Myocyte (in vitro differentiated cells): ENCODE measurements at regions not wholly inside any gene's neighbourhood (a gene's known extent, or its start where the extent isn't known, plus 50 kb on each side); places are given as distances from the start of the nearest gene placed in this dataset.
"Not testable (repeated sequence)": the region's sequence is repeated elsewhere in the genome, so short reads cannot be mapped to it uniquely, and the experiment has no call there.

Experiments
- DNase-seq: peaks from one replicate; pipeline ENCODE4 v3.0.0-alpha.2; 2012; ENCODE audit warnings: low read depth

GRCh38 chr12:94817695-94818075 lies 167.3 kb upstream of the TMCC3 start:
- no peak for DNase-seq

- DNase-seq, result not testable (repeated sequence)
Observed at GRCh38 chr12:94817201-94817600, 166.8 kb upstream of the TMCC3 start.

- not testable (repeated sequence) for DNase-seq
Observed at GRCh38 chr12:94816746-94817145, 166.4 kb upstream of the TMCC3 start.

GRCh38 chr12:94815958-94816357 lies 165.6 kb upstream of the TMCC3 start:
- DNase-seq, result no peak

- no peak for DNase-seq
Observed at GRCh38 chr12:94815450-94815849, 165.1 kb upstream of the TMCC3 start.

GRCh38 chr12:94813314-94813713 lies 163.0 kb upstream of the TMCC3 start:
- no peak for DNase-seq

GRCh38 chr12:94812345-94812744 lies 162.0 kb upstream of the TMCC3 start:
- DNase-seq, result no peak

- no peak for DNase-seq
Observed at GRCh38 chr12:94811611-94812010, 161.3 kb upstream of the TMCC3 start.

- no peak for DNase-seq
Observed at GRCh38 chr12:94807951-94808350, 157.6 kb upstream of the TMCC3 start.

- no peak for DNase-seq
Observed at GRCh38 chr12:94806617-94807016, 156.3 kb upstream of the TMCC3 start.

GRCh38 chr12:94805749-94806529 lies 155.6 kb upstream of the TMCC3 start:
- no peak for DNase-seq

- no peak for DNase-seq
Observed at GRCh38 chr12:94803939-94804338, 153.6 kb upstream of the TMCC3 start.

- DNase-seq, result no peak
Observed at GRCh38 chr12:94802796-94803195, 152.4 kb upstream of the TMCC3 start.

- DNase-seq, result no peak
Observed at GRCh38 chr12:94801745-94802144, 151.4 kb upstream of the TMCC3 start.

- DNase-seq, result no peak
Observed at GRCh38 chr12:94799136-94799535, 148.8 kb upstream of the TMCC3 start.

- DNase-seq, result peak; percentile 62
Observed at GRCh38 chr12:94798113-94798512, 147.8 kb upstream of the TMCC3 start.

GRCh38 chr12:94795520-94795919 lies 145.2 kb upstream of the TMCC3 start:
- peak; percentile 86 for DNase-seq

GRCh38 chr12:94795044-94795443 lies 144.7 kb upstream of the TMCC3 start:
- no peak for DNase-seq

GRCh38 chr12:94793191-94793595 lies 142.8 kb upstream of the TMCC3 start:
- DNase-seq, result no peak

- peak; percentile 32 for DNase-seq
Observed at GRCh38 chr12:94792693-94793092, 142.3 kb upstream of the TMCC3 start.

- DNase-seq, result no peak
Observed at GRCh38 chr12:94791933-94792332, 141.6 kb upstream of the TMCC3 start.

GRCh38 chr12:94790825-94791224 lies 140.5 kb upstream of the TMCC3 start:
- DNase-seq, result no peak

- DNase-seq, result no peak
Observed at GRCh38 chr12:94790370-94790769, 140.0 kb upstream of the TMCC3 start.
